PC-3 (cell line): ENCODE measurements at regions not wholly inside any gene's neighbourhood (a gene's known extent, or its start where the extent isn't known, plus 50 kb on each side); places are given as distances from the start of the nearest gene placed in this dataset.

ENCODE experiments used
- ATAC-seq: fragments of 200-7000 bp; cut with Tn5 transposase; 2 replicates; pipeline ENCODE4 v1.9.1; 2020; ENCODE audit warnings: mild to moderate bottlenecking, moderate library complexity
- BruUV-seq: library from RNA; stranded (reverse); fragments of 400-500 nt; replicated peaks from 2 replicates; lab custom pipeline; 2021; lab: Mats Ljungman, UMichigan
- CTCF ChIA-PET: fragments of 300-600 bp; sonication (Branson Sonifier 250); formaldehyde crosslinking; loops from one replicate; lab custom pipeline; 2022; ENCODE audit warnings: antibody characterized with exemption; lab: Charles Lee
- POLR2A ChIA-PET: fragments of 300-600 bp; sonication (Branson Sonifier 250); formaldehyde crosslinking; loops from one replicate; lab custom pipeline; 2022; ENCODE audit warnings: antibody characterized with exemption; ENCODE audit not compliant: unreplicated experiment; lab: Charles Lee
- DNase-seq: peaks from one replicate; pipeline ENCODE4 v3.0.0-alpha.2; 2015
- H2AFZ ChIP-seq: fragments of 300-600 bp; sonication (generic); 2 replicates; pipeline ENCODE4 v1.6.0; 2016; ENCODE audit warnings: antibody characterized with exemption, low read length
- H3F3A ChIP-seq: fragments of 300-600 bp; sonication (generic); one replicate; pipeline ENCODE4 v1.6.0; 2017; ENCODE audit warnings: antibody characterized with exemption, low read length, control low read depth, mild to moderate bottlenecking; ENCODE audit not compliant: unreplicated experiment
- H3K27ac ChIP-seq: fragments of 300-600 bp; sonication (generic); 2 replicates; pipeline ENCODE4 v1.5.1; 2016; ENCODE audit warnings: mild to moderate bottlenecking, low read length
- H3K27me3 ChIP-seq: fragments of 300-600 bp; sonication (generic); 2 replicates; pipeline ENCODE4 v1.6.1; 2016; ENCODE audit warnings: low read length, mixed read lengths
- H3K36me3 ChIP-seq: fragments of 300-600 bp; sonication (generic); 2 replicates; pipeline ENCODE4 v1.6.1; 2016; ENCODE audit warnings: low read depth, mixed run types, low read length, mixed read lengths
- H3K4me1 ChIP-seq: fragments of 300-600 bp; sonication (generic); 2 replicates; pipeline ENCODE4 v1.5.1; 2016; ENCODE audit warnings: low read length; ENCODE audit not compliant: insufficient read depth
- H3K4me2 ChIP-seq: fragments of 300-600 bp; sonication (generic); 2 replicates; pipeline ENCODE4 v1.6.0; 2016; ENCODE audit warnings: low read length
- H3K4me3 ChIP-seq: fragments of 300-600 bp; sonication (generic); 2 replicates; pipeline ENCODE4 v1.5.1; 2016; ENCODE audit warnings: mild to moderate bottlenecking, low read length, mixed read lengths
- H3K79me2 ChIP-seq: fragments of 300-600 bp; sonication (generic); 2 replicates; pipeline ENCODE4 v1.6.1; 2017; ENCODE audit warnings: low read length, mixed read lengths
- H3K9ac ChIP-seq: fragments of 300-600 bp; sonication (generic); 2 replicates; pipeline ENCODE4 v1.6.0; 2016; ENCODE audit warnings: mild to moderate bottlenecking, low read length
- H3K9me2 ChIP-seq: fragments of 300-600 bp; sonication (generic); replicated peaks from 2 replicates; pipeline ENCODE4 v1.6.1; 2016; ENCODE audit warnings: mixed run types, low read length, mixed read lengths
- H3K9me3 ChIP-seq: fragments of 300-600 bp; sonication (generic); 2 replicates; pipeline ENCODE4 v1.6.1; 2016; ENCODE audit warnings: low read length, mixed read lengths
- H4K20me1 ChIP-seq: fragments of 300-600 bp; sonication (generic); 2 replicates; pipeline ENCODE4 v1.6.1; 2016; ENCODE audit warnings: low read length, mixed read lengths
- EZH2 ChIP-seq: fragments of 300-600 bp; sonication (generic); IDR thresholded peaks from one replicate; pipeline ENCODE4 v1.6.1; 2017; ENCODE audit warnings: antibody characterized with exemption, mild to moderate bottlenecking, low read length; ENCODE audit not compliant: unreplicated experiment
- EZH2phosphoT487 ChIP-seq: fragments of 300-600 bp; sonication (generic); IDR thresholded peaks from 2 replicates; pipeline ENCODE4 v1.6.1; 2018; ENCODE audit warnings: mild to moderate bottlenecking, antibody characterized with exemption, low read length, borderline replicate concordance
- intact Hi-C: fragments of 100-400 bp; cut with micrococcal nuclease; formaldehyde crosslinking; loops from 2 replicates; pipeline ENCODE4 v1.9.0; 2023
- TF ChIP-seq, protein P1 (sequence below): fragments of 300-600 bp; sonication (generic); conservative IDR thresholded peaks from 2 replicates; pipeline ENCODE4 v1.5.1; 2017; ENCODE audit warnings: antibody characterized with exemption, low read depth, mild to moderate bottlenecking, low read length

DNA sequence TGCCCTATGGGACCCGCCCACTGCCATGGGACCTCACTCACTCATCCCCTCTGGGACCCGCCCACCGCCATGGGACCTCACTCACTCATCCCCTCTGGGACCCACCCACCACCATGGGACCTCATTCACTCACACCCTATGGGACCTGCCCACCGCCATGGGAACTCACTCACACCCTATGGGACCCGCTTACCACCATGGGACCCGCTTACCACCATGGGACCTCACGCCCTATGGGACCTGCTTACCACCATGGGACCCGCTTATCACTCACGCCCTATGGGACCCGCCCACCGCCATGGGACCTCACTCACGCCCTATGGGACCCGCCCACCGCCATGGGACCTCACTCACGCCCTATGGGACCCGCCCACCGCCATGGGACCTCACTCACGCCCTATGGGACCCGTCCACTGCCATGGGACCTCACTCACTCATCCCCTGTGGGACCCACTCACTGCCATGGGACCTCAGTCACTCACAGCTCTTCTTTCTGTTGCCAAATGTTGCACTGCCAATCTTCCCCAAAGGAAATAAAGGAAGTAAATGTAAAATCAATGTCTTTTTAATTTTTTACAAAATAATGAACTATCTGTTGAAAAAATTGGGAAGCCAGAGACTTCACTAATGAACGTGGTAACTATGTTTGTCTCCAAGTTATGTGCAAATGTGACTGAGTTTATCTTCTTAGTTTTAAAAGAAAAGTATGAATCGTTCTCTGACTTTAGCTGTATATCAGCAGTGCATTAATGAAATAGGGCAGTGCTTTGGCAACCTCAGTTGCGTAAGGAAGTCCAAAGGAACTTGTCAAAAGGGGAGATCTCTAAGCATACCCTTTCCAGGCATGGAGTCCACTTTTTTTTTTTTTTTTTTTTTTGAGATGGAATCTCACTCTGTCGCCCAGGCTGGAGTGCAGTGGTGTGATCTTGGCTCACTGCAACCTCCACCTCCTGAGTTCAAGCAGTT lies 101.5 kb upstream of the MGAT5 start:
- Histone ChIP-seq H3F3A (no peaks in the 10 kb centered on the region), H3K36me3 (no peaks in the 10 kb centered on the region), H2AFZ (no peak overlapping the region), H3K27me3 (no peaks in the 10 kb centered on the region), H3K9me3 (no peaks in the 10 kb centered on the region), H3K4me3 (no peak overlapping the region), H3K27ac (no peak overlapping the region), H3K4me2 (no peak overlapping the region), H3K9me2 (no peaks in the 10 kb centered on the region), H4K20me1 (no peaks in the 10 kb centered on the region), H3K4me1 (no peaks in the 10 kb centered on the region), H3K79me2 (no peaks in the 10 kb centered on the region; the same call in 1 of the 2 replicates), H3K9ac (no peak overlapping the region)
- POLR2A ChIA-PET: no interaction called here
- DNase-seq: no peak
- TF ChIP-seq EZH2 (no peak), EZH2phosphoT487 (no peak)
- TF ChIP-seq, protein P1, sequence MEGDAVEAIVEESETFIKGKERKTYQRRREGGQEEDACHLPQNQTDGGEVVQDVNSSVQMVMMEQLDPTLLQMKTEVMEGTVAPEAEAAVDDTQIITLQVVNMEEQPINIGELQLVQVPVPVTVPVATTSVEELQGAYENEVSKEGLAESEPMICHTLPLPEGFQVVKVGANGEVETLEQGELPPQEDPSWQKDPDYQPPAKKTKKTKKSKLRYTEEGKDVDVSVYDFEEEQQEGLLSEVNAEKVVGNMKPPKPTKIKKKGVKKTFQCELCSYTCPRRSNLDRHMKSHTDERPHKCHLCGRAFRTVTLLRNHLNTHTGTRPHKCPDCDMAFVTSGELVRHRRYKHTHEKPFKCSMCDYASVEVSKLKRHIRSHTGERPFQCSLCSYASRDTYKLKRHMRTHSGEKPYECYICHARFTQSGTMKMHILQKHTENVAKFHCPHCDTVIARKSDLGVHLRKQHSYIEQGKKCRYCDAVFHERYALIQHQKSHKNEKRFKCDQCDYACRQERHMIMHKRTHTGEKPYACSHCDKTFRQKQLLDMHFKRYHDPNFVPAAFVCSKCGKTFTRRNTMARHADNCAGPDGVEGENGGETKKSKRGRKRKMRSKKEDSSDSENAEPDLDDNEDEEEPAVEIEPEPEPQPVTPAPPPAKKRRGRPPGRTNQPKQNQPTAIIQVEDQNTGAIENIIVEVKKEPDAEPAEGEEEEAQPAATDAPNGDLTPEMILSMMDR: no peak
- CTCF ChIA-PET: no interaction called here
- intact Hi-C loops: no loop called here
- ATAC-seq: no peak
- BruUV-seq: no TSS peak

DNA sequence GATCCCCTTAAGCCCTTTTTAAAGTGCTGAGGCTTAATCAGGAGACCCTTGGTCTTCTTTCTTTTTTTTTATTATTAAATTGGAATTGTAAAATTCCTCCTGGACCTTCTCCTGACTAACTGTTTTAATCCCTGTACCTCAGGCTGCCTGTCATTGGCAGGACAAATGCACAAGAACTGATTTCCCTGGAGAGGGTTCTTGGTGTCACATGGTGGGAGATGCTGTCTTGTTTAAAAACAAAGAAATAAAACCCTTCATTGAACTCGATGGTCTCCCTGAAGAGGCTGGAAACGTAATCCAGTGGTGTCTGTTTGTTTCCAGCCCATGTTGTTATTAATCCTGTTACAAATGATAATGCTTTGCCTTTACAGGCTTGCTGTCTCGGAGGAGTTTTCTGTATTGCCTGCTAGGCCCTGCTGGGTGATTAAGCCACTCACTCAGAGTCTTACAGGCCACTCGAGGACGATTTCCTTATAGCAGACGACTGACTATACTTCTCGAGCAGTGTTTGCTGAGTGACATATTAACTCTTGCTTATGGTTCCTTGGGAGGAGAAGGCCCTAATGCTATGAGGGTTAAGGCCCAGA lies 100.5 kb upstream of the MGAT5 start:
- Histone ChIP-seq H2AFZ (no peak overlapping the region), H3K9me3 (no peaks in the 10 kb centered on the region), H3F3A (no peaks in the 10 kb centered on the region), H3K4me1 (no peaks in the 10 kb centered on the region), H3K9me2 (no peaks in the 10 kb centered on the region), H3K27ac (no peak overlapping the region), H3K4me3 (no peak overlapping the region), H3K9ac (no peak overlapping the region), H4K20me1 (no peaks in the 10 kb centered on the region), H3K79me2 (peaks cover 5% of the 10 kb centered on the region; the same call in 1 of the 2 replicates), H3K27me3 (no peaks in the 10 kb centered on the region), H3K36me3 (no peaks in the 10 kb centered on the region), H3K4me2 (no peak overlapping the region)
- POLR2A ChIA-PET: no interaction called here
- CTCF ChIA-PET: no interaction called here
- no TSS peak for BruUV-seq
- ATAC-seq (no peak), DNase-seq (no peak)
- intact Hi-C loops: no loop called here
- TF ChIP-seq, protein P1: no peak
- no peak for TF ChIP-seq EZH2
- no peak for TF ChIP-seq EZH2phosphoT487

GRCh38 chr2:134154246-134154645 lies 99.6 kb upstream of the MGAT5 start:
- BruUV-seq: no TSS peak
- no peaks in the 10 kb centered on the region for H4K20me1 ChIP-seq
- no peak overlapping the region for H2AFZ ChIP-seq
- no peaks in the 10 kb centered on the region for H3K9me3 ChIP-seq
- no peak for DNase-seq
- no peaks in the 10 kb centered on the region for H3K27me3 ChIP-seq
- H3K27ac ChIP-seq: no peak overlapping the region
- no peak overlapping the region for H3K4me3 ChIP-seq
- ChIA-PET CTCF (no interaction called here), POLR2A (no interaction called here)
- H3K4me1 ChIP-seq: no peaks in the 10 kb centered on the region
- TF ChIP-seq EZH2phosphoT487 (no peak), EZH2 (no peak)
- TF ChIP-seq, protein P1: no peak
- intact Hi-C loops: no loop called here
- no peaks in the 10 kb centered on the region for H3F3A ChIP-seq
- no peak overlapping the region for H3K4me2 ChIP-seq
- H3K36me3 ChIP-seq: no peaks in the 10 kb centered on the region
- H3K9ac ChIP-seq: no peak overlapping the region
- no peaks in the 10 kb centered on the region for H3K9me2 ChIP-seq
- no peak for ATAC-seq
- peaks cover 5% of the 10 kb centered on the region; the same call in 1 of the 2 replicates for H3K79me2 ChIP-seq
